Suprapubic skin (tissue), 4 donors: ENCODE measurements at regions not wholly inside any gene's neighbourhood (a gene's known extent, or its start where the extent isn't known, plus 50 kb on each side); places are given as distances from the start of the nearest gene placed in this dataset.
"Not testable (repeated sequence)": the region's sequence is repeated elsewhere in the genome, so short reads cannot be mapped to it uniquely, and the experiment has no call there.

Source experiments
- DNase-seq, 2 donors: peaks; one replicate each; pipeline ENCODE4 v3.0.0-alpha.2; 2019; ENCODE audit warnings: low spot score in 2 of 2
- H3K27ac ChIP-seq: fragments of 200-600 bp; sonication (generic); one replicate; pipeline ENCODE4 v1.5.1; 2019
- H3K27me3 ChIP-seq: fragments of 200-600 bp; sonication (generic); one replicate; pipeline ENCODE4 v1.5.1; 2019
- H3K36me3 ChIP-seq: fragments of 200-600 bp; sonication (generic); one replicate; pipeline ENCODE4 v1.5.1; 2019
- H3K4me1 ChIP-seq: fragments of 200-600 bp; sonication (generic); one replicate; pipeline ENCODE4 v1.5.1; 2019
- H3K4me3 ChIP-seq: fragments of 200-600 bp; sonication (generic); one replicate; pipeline ENCODE4 v1.5.1; 2019; ENCODE audit warnings: mild to moderate bottlenecking
- H3K9me3 ChIP-seq: fragments of 200-600 bp; sonication (generic); one replicate; pipeline ENCODE4 v1.5.1; 2019
- POLR2A ChIP-seq, 2 donors: fragments of 450-650 bp; IDR thresholded peaks; one replicate each; pipeline ENCODE4 v1.6.1; 2017; ENCODE audit warnings: antibody characterized with exemption in 2 of 2, mild to moderate bottlenecking in 2 of 2, moderate library complexity in 2 of 2
- POLR2AphosphoS5 ChIP-seq, 3 donors: sonication (generic); formaldehyde crosslinking; IDR thresholded peaks; one replicate each; pipeline ENCODE4 v1.6.1; 2017; ENCODE audit warnings: antibody characterized with exemption in 3 of 3
- WGBS: methylation state at CpG from one replicate; pipeline ENCODE4 v1.1.5; 2018; 5-methylcytosine and 5-hydroxymethylcytosine counted together
- TF ChIP-seq, protein P1 (sequence below), 2 donors: fragments of 200-600 bp in 1 of 2; fragments of 450-650 bp in 1 of 2; sonication (generic) in 1 of 2; IDR thresholded peaks; one replicate each; pipeline ENCODE4 v1.5.1; 2016 to 2019; ENCODE audit warnings: antibody characterized with exemption in 2 of 2, mild to moderate bottlenecking in 1 of 2, moderate library complexity in 1 of 2

DNA sequence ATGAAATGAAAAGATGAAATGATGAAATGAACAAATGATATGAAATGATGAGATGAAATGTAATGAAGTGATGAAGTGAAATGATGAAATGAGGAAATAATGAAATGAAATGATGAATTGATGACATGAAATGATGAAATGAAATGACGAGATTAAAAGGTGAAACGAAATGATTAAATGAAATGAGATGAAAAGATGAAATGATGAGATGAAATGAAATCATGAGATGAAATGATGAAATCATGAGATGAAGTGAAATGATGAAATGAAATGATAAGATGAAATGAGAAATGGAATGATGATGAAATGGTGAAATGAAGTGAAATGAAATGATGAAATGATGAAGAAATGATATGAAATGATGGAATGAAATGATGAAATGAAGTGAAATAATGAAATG lies 221.7 kb upstream of the VKORC1L1 start:
- H3K9me3 ChIP-seq, H3K27ac ChIP-seq, H3K4me1 ChIP-seq, H3K27me3 ChIP-seq, H3K36me3 ChIP-seq, H3K4me3 ChIP-seq, DNase-seq: not testable (repeated sequence)
- whole genome bisulfite sequencing = 92% methylated on average over 2 of the region's 2 CpGs

DNA sequence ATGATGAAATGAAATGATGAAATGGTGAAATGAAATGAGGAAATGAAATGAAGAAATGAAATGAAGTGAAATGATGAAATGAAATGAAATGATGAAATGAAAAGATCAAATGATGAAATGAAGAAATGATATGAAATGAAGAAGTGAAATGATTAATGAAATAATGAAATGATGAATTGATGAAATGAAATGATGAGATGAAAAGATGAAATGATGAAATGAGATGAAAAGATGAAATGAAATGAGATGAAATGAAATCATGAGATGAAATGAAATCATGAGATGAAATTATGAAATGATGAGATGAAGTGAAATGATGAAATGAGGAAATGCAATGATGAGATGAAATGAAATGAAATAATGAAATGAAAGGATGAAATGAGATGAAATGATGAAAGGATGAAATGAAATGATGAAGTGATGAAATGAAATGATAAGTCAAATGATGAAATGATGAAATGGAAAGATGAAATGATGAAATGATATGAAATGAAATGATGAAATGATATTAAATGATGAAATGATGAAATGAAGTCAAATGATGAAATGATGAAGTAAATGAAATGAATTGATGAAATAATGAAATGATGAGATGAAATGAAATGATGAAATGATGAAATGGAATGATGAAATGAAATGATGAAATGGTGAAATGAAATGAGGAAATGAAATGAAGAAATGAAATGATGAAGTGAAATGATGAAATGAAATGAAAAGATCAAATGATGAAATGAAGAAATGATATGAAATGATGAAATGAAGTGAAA lies 220.9 kb upstream of the VKORC1L1 start:
- H3K36me3 ChIP-seq, H3K9me3 ChIP-seq, H3K4me3 ChIP-seq, H3K27me3 ChIP-seq, DNase-seq, H3K4me1 ChIP-seq, H3K27ac ChIP-seq: not testable (repeated sequence)

DNA sequence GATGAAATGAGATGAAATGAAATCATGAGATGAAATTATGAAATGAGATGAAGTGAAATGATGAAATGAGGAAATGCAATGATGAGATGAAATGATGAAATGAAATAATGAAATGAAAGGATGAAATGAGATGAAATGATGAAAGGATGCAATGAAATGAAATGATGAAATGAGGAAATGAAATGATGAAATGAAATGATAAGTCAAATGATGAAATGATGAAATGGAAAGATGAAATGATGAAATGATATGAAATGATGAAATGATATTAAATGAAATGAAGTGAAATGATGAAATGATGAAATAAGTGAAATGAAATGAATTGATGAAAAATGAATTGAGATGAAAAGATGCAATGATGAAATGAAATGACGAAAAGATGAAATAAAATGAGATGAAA lies 220.2 kb upstream of the VKORC1L1 start:
- DNase-seq, H3K4me1 ChIP-seq, H3K4me3 ChIP-seq, H3K36me3 ChIP-seq, H3K9me3 ChIP-seq, H3K27ac ChIP-seq, H3K27me3 ChIP-seq: not testable (repeated sequence)
- 100% methylated on average over 1 of the region's 1 CpG for WGBS

GRCh38 chr7:65656494-65657188 lies 216.2 kb upstream of the VKORC1L1 start:
- H3K4me3 ChIP-seq, H3K9me3 ChIP-seq, H3K4me1 ChIP-seq, H3K27ac ChIP-seq, H3K27me3 ChIP-seq, H3K36me3 ChIP-seq, DNase-seq: not testable (repeated sequence)
- no CpG with 5 or more reads among the region's 5 CpGs for WGBS

DNA sequence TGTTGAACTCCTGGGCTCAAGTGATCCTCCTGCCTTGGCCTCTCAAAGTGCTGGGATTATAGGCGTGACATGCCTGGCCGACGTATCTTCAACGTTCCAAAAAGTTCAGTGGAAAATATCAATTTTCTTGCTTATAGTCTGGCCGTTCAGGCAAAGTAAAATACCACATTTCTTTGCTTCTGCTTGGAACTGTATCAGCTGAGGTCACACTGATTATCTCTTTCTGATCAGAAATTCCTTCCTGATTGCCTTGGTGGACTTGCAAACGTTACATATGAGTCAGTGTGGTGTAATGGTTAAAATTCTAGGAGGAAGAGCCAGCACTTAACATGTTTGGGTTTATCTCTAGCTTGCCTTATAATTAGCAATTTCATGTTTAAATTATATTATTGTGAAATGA lies 189.5 kb upstream of the VKORC1L1 start:
- DNase-seq, H3K4me3 ChIP-seq: not testable (repeated sequence)
- 73% methylated on average over 6 of the region's 6 CpGs for WGBS

GRCh38 chr7:65699026-65699714 lies 173.7 kb upstream of the VKORC1L1 start:
- not testable (repeated sequence) for H3K36me3 ChIP-seq, H3K4me3 ChIP-seq, H3K4me1 ChIP-seq, H3K9me3 ChIP-seq, H3K27me3 ChIP-seq, H3K27ac ChIP-seq, DNase-seq
- no CpG with 5 or more reads among the region's 5 CpGs for WGBS

More for the DNA sequence above, 189.5 kb upstream of the VKORC1L1 start:
- not testable (repeated sequence) for H3K36me3 ChIP-seq, H3K27me3 ChIP-seq, H3K27ac ChIP-seq, H3K9me3 ChIP-seq, H3K4me1 ChIP-seq

DNA sequence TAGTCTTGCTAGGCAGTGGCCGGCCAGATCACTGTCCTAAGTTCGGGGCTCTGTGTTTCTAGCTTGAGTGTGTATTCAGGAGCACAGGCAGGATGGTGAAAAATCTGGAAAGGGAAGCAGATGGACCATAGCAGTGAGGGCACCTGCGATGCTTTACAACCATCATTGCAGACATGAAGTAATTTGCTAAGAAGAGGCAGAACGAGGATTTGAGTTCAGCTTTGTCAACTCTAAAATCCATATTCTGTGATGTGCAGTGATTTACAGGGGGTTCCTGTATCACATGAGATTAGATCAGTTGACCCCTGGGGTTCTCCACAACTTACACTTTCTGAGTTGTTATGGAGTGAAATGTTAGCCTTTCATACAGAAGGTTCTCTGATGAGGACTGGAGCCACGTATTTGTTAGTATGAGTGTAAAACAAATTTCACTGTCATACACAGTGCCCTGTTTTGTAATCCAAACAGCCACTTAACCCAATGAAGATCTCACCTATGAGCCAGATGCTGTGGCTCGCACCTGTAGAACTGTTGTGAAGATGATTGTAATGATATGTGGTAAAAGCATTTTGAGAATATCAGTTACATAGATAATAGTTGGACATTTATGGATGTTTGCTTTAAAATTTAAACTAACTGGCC lies 173.0 kb upstream of the VKORC1L1 start:
- not testable (repeated sequence) for H3K4me3 ChIP-seq, H3K27me3 ChIP-seq, H3K4me1 ChIP-seq, H3K36me3 ChIP-seq, H3K27ac ChIP-seq, H3K9me3 ChIP-seq, DNase-seq
- WGBS = 92% methylated on average over 6 of the region's 6 CpGs

DNA sequence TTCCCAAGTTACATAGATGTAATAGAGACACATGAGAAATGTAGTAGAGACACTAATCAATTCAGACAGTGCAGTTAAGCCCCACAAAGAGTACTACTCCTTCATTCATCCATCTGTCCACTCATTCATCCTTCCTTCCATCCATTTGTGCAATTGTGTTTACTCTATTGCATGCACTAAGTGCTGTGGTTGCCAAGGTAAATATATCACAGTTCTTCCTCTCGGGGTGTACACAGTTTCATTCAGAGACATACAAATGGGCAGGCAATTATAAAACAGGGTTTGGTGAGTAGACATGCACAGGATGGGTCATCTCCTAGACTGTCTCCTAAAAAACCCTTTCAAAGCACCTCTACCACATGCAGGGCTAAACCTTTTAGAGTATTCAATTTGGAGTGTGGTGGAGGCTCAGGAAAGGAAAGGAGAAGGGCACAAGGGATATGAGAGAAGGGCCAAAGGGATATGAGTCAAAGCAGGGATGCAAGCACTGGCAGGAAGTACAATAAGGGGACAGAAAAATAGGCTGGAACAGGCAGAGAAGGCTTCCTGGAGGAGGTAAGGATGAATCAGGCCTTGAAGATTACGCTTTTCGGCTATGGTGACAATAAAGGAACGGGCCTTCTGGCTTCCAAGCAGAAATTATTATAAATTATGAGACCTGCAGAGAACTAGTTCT lies 153.6 kb upstream of the VKORC1L1 start:
- H3K4me3 ChIP-seq, H3K4me1 ChIP-seq, H3K27me3 ChIP-seq, H3K36me3 ChIP-seq, H3K27ac ChIP-seq, DNase-seq, H3K9me3 ChIP-seq: not testable (repeated sequence)
- WGBS = 78% methylated on average over 4 of the region's 4 CpGs

DNA sequence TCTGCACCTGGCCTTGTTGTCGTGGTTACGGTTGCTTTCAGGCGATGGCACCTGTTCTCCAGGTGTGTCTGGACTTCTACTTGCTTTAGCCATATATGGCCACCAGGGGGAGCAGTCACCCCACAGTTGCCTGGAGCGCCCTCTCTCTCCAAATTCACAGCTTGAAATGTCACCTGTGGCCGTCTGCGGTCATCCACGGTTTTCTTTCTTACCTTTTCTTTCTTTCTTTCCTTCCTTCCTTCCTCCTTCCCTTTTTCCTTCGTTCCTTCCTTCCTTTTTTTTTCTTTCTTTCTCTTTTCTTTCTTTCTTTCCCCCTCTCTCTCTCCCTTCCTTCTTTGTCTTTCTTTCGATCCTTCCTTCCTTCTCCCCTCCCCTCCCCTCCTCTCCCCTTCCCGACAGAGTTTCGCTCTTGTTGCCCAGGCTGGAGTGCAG lies 150.5 kb upstream of the VKORC1L1 start:
- H3K4me1 ChIP-seq = no peaks in the 10 kb centered on the region
- no peaks in the 10 kb centered on the region for H3K9me3 ChIP-seq
- H3K27me3 ChIP-seq = no peaks in the 10 kb centered on the region
- H3K27ac ChIP-seq = no peak overlapping the region
- 29% methylated on average over 11 of the region's 11 CpGs for WGBS
- H3K4me3 ChIP-seq = no peak overlapping the region
- peaks cover 9% of the 10 kb centered on the region for H3K36me3 ChIP-seq
- no peak for DNase-seq
- TF ChIP-seq POLR2A (IDR thresholded peaks at IDR 0.05) (no peak), POLR2AphosphoS5 (IDR thresholded peaks at IDR 0.05) (no peak)
- TF ChIP-seq, protein P1, sequence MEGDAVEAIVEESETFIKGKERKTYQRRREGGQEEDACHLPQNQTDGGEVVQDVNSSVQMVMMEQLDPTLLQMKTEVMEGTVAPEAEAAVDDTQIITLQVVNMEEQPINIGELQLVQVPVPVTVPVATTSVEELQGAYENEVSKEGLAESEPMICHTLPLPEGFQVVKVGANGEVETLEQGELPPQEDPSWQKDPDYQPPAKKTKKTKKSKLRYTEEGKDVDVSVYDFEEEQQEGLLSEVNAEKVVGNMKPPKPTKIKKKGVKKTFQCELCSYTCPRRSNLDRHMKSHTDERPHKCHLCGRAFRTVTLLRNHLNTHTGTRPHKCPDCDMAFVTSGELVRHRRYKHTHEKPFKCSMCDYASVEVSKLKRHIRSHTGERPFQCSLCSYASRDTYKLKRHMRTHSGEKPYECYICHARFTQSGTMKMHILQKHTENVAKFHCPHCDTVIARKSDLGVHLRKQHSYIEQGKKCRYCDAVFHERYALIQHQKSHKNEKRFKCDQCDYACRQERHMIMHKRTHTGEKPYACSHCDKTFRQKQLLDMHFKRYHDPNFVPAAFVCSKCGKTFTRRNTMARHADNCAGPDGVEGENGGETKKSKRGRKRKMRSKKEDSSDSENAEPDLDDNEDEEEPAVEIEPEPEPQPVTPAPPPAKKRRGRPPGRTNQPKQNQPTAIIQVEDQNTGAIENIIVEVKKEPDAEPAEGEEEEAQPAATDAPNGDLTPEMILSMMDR (IDR thresholded peaks at IDR 0.05) = peak; percentile 58 to 69

- H3K27ac ChIP-seq, H3K27me3 ChIP-seq, H3K36me3 ChIP-seq, H3K4me3 ChIP-seq, H3K9me3 ChIP-seq, H3K4me1 ChIP-seq, DNase-seq: not testable (repeated sequence)
- 80% methylated on average over 4 of the region's 4 CpGs for WGBS
Observed at GRCh38 chr7:65727182-65727581, 145.7 kb upstream of the VKORC1L1 start.
